ENCODE measurements at regions not wholly inside any gene's neighbourhood (a gene's known extent, or its start where the extent isn't known, plus 50 kb on each side); places are given as distances from the start of the nearest gene placed in this dataset.
"Not testable (repeated sequence)": the region's sequence is repeated elsewhere in the genome, so short reads cannot be mapped to it uniquely, and the experiment has no call there.

GRCh38 chr1:20432341-20432740 lies 53.7 kb downstream of the CAMK2N1 start:
- DNase-seq = no peak

- no peak for DNase-seq
Measured at GRCh38 chr1:20431176-20431460, 54.9 kb downstream of the CAMK2N1 start.

GRCh38 chr1:20430355-20431175 lies 55.4 kb downstream of the CAMK2N1 start:
- peak; percentile 9 for DNase-seq

GRCh38 chr1:20429296-20429695 lies 56.7 kb downstream of the CAMK2N1 start:
- DNase-seq = no peak

- no peak for DNase-seq
Measured at GRCh38 chr1:20428841-20429240, 57.2 kb downstream of the CAMK2N1 start.

- DNase-seq = no peak
Measured at GRCh38 chr1:20426923-20427322, 59.1 kb downstream of the CAMK2N1 start.

GRCh38 chr1:20426371-20426770 lies 59.6 kb downstream of the CAMK2N1 start:
- DNase-seq = no peak

- no peak for DNase-seq
Measured at GRCh38 chr1:20425622-20426021, 60.4 kb downstream of the CAMK2N1 start.

GRCh38 chr1:20423169-20423795 lies 62.7 kb downstream of the CAMK2N1 start:
- no peak for DNase-seq

GRCh38 chr1:20421441-20421840 lies 64.6 kb downstream of the CAMK2N1 start:
- no peak for DNase-seq

GRCh38 chr1:20417581-20417980 lies 68.4 kb downstream of the CAMK2N1 start:
- DNase-seq = no peak

GRCh38 chr1:20416706-20417105 lies 69.3 kb downstream of the CAMK2N1 start:
- no peak for DNase-seq

GRCh38 chr1:20413776-20414140 lies 72.3 kb downstream of the CAMK2N1 start:
- DNase-seq = no peak

GRCh38 chr1:20413136-20413775 lies 72.8 kb downstream of the CAMK2N1 start:
- DNase-seq = no peak

GRCh38 chr1:20411196-20411980 lies 74.6 kb downstream of the CAMK2N1 start:
- no peak for DNase-seq

GRCh38 chr1:20410503-20410902 lies 75.5 kb downstream of the CAMK2N1 start:
- no peak for DNase-seq

- no peak for DNase-seq
Measured at GRCh38 chr1:20409971-20410370, 76.0 kb downstream of the CAMK2N1 start.

GRCh38 chr1:20409012-20409411 lies 77.0 kb downstream of the CAMK2N1 start:
- DNase-seq = no peak

GRCh38 chr1:20408133-20408650 lies 77.8 kb downstream of the CAMK2N1 start:
- not testable (repeated sequence) for DNase-seq

GRCh38 chr1:20405893-20406604 lies 80.0 kb downstream of the CAMK2N1 start:
- DNase-seq = no peak

- no peak for DNase-seq
Measured at GRCh38 chr1:20405051-20405754, 80.8 kb downstream of the CAMK2N1 start.
